GM18508 (cell line): ENCODE measurements at regions not wholly inside any gene's neighbourhood (a gene's known extent, or its start where the extent isn't known, plus 50 kb on each side); places are given as distances from the start of the nearest gene placed in this dataset.
"Not testable (repeated sequence)": the region's sequence is repeated elsewhere in the genome, so short reads cannot be mapped to it uniquely, and the experiment has no call there.

ENCODE experiments used
- ATAC-seq: cut with Tn5 transposase; IDR thresholded peaks from one replicate; pipeline ENCODE4 v1.9.1; 2021; ENCODE audit warnings: moderate number of reproducible peaks; ENCODE audit not compliant: insufficient read depth, unreplicated experiment

DNA sequence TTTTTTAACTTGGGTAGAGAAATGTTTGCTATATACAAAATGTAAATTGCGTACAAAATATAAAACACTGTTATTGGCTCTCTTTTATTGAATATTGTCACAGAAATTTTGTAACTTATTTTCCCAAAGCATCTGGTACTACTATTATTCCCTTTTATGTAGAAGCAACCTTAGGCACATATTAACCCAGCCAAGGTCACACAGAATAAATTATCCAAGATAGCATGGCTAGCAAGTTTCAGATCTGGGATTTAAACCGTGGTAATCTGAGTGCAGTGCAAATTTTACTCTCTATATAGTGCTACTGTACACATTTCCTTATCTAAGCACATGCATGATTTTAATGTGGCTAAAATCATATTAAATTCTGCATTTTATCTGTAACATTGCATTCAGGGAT lies 1190.5 kb upstream of the LRRTM3 start:
- ATAC-seq = no peak

DNA sequence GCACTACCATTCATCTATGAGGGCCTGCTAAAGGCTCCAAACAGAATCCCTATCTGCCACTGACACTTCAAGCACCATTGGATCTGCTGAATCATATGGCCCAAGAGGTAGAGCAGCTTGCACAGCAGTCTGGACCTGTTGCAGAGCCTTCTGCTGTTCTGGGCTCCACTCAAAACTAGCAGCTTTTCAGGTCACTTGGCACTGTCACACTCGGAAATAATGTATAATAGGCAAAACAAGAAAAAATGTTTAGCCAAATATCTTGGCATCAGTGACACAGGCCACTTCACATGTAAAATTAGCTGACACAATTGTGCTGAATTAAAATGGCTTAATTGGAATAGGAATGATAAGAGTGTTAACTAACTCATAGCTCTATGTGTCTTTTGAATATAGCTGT lies 1182.9 kb upstream of the LRRTM3 start:
- ATAC-seq = no peak

DNA sequence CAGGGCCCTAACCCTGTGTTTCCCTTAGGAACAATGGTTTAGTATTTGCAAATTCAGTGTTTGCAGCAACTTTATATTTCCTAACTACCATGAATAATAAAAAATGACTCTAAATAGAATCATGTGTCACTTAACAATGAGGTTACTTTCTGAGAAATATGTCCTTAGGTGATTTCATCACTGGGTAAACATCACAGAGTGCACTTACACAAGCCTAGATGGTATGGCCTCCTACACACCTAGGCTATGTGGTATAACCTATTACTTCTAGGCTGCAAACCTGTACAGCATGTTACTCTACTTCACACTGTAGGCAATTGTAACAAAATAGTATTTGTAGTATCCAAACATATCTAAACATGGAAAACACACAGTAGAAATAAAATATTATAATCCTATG lies 1174.6 kb upstream of the LRRTM3 start:
- ATAC-seq = no peak

DNA sequence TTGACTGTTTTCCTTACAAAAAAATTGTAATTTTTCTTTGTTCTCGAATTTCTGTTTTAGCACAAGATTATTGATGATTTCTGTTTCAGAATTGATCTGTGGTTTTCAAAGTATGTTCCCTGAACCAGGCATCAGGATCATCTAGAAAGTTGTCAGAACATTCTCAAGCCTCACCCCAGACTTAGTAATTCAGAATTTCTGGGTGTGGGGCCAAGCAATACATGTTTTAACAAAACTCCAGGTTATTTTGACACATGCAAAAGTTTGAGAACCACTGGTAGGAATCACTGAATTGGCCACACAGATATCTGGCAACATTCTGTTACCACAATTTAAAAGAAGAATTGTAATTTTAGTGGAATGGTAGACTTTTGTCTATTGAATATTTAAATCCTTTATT lies 1173.9 kb upstream of the LRRTM3 start:
- ATAC-seq = no peak

DNA sequence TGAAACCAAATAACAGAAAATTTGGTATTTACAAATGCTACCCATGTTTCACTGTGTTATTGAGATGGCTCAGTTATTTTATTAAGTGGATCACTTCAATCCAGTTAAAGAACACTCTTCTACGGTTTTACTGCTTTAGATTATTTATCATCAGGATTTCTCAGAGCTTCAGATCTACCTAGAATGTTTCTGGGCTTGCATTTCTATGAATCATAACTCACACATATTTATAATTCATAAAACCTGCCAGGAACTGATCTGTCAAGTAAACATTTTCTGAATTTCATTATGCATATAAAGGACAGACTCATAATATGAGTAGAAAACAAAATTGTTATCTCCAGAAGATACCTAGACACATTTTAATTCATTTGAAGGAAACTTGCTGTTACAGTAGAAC lies 1172.3 kb upstream of the LRRTM3 start:
- ATAC-seq = no peak

DNA sequence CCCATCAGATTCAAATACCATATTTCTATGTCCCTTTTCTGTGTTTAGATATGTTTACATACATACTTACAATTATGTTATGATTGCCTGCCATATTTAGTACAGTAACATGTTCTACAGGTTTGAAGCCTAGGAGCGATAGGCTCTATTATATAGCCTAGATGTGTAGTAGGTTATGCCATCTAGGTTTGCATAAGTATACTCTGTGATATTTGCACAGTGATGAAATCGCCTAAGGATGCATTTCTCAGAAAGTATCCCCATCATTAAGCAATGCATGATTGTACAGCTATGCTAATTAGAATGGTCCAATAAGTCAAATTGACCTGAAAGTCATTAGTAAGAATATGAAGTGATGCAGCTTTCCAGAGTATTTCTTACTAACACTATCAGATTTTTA lies 1171.7 kb upstream of the LRRTM3 start:
- no peak for ATAC-seq

DNA sequence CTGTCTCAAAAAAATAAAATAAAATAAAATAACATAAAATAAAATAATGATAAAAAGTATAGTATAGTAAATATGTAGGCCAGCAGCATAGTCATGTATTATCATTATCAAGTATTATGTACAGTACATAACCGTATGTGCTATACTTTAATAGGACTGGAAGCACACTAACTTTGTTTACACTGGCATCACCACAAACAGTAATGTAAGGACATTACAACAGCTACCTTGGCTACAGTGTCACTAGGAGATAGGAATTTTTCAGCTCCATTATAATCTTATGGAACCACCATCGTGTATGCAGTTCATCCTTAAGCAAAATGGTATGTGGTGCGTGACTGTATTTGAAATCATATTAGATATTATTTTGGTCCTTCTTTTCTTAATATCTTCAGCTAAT lies 1163.5 kb upstream of the LRRTM3 start:
- ATAC-seq = no peak

DNA sequence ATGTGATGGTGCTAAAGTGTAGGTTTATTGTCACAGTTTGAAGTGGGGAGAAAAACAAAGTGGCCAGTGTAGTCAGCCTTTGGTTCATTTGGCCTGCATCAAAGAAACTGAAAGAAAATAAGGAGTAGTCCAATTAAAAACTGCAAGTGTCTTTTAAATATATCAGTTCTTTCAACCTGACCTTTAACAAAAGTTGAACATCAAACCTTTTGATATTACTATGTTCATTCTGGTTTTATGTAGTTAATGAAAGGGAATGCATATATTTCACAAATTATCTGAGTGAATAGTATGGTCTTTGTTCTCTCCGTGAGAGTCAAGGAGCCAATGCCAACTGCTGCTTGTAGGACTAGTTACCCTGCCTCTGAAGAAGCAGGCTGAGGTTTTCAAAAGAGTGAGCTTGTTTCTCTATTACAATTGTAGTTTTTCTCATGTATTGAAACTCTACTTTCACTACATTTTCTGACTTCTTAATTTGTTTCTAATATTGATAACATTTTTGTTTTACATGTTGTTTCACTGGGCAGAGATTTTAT lies 1160.8 kb upstream of the LRRTM3 start:
- no peak for ATAC-seq

DNA sequence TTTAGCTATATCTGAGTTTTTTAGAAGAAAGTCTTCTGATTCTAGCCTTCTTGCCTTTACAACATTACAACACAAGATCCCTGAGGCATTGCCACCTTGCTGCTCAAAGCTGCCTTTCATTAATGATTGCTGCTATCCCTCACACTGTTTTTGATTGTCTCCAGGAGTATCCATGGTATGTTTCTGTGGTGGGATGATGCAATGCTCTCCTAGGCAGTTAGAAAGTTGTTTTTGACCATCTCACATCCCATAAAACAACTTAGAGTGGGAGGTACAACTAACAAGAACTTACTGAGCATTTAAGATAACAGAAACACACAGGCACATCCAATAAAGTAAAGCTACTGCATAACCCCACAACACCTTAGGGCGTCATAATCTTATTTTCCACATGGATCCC lies 1156.0 kb upstream of the LRRTM3 start:
- no peak for ATAC-seq

DNA sequence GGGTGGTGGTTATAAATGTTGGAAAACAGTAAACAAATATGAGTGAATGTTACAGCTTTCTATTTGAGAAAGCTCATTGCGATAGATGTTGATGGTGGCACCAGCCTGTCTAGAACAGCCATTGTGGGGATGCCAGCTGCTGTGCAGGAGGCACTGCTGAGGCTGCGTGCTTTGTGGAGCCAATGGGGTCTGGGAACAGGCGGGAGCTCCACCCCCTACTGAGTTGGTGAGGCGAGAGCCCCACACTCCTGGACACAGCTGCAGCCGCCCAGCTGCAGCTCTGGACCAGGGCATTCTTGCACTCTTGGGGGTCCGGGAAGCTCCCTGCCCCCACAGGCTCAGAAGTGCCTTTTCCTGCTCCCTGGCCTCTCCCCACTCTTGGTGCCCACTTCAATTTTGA lies 1147.1 kb upstream of the LRRTM3 start:
- no peak for ATAC-seq

DNA sequence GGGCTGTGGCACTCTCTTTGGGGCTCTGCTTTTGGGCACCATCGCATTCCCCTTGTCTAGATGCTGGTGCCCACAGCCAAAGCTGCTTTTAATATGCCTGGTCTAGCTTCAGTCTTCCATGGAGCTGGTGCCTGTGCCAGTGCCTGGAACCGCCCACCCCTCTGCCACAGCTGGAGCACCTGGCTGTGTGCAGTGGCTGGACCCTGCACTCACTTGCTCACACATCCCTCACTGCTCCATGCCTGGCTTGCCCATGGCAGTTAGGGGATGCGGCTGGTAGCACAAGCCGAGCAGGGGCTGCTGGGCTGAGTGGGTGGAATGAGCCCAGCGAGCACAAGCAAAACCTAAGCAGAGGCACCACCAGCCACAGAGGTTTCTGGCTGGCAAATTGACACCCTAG lies 1145.9 kb upstream of the LRRTM3 start:
- ATAC-seq = no peak

DNA sequence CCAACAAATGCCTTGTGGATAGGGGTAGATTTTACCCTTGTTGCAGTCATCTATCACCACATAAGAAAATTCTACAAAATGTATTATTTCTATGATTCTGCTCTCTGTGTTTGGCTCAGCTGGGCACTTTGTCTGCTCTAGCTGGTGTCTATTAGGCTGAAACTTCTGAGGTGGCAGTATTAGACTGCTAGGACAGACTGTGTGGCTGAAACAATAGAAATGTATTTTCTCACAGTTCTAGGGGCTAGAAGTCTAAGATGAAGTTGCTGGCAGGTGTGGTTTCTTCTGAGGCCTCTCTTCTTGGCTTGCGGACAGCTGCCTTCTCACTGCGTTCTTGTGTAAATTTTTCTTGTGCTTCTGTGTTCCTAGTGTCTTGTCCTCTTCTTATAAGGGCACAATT lies 1139.6 kb upstream of the LRRTM3 start:
- ATAC-seq = no peak

DNA sequence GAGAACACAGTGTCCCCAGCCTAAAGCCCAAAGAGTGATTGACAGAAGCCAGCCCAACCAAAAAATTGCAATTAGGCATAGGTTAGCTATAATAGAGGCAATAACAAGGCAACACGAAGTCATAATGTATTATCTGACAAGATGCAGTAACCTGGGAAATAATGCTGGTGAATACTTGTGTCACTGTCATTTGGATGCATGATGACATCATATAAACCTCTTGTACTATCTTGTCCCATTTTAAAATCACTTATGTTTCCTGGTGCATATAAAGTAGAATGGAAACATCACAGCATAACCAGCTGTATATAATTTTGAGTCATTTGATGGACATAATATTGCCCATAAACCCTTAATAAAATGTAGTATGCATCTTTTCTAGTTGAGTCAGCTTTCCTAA lies 1138.3 kb upstream of the LRRTM3 start:
- ATAC-seq = no peak

DNA sequence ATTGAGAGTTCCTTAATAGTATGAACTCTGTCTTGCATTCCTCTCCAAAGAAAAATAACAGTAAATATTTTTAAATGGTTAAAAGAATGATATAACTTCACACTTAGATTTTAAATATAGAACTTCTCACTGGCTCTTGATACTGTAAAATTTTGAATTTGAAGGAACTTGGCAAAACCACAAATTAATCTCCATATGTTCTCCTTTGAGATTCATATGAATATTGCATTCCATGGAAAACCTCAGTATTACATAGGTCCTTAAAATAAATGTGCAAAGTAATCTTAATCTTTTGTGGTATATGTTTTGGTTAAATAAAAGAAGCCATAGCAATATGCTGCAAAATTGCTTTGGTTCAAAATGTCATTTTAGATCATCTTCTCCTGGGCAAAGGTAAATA lies 1137.6 kb upstream of the LRRTM3 start:
- ATAC-seq = no peak

DNA sequence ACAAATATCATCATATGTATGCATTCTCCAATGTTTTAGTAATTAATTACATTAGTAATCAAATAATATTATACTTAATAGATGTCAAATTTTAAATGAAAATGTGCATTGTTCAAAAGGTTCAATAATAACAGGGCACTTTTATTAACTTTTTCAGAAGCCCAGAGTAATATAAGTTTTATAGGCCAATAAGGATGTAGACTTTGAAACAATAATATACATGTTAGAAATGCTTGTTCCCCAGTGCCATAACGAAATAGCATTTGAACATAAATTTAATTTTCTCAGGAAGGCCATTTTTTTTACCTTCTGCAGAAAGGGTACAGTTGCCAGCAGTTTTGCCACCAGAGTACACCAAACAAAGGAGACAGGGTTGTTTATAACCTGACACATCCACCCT lies 1133.9 kb upstream of the LRRTM3 start:
- ATAC-seq = no peak

DNA sequence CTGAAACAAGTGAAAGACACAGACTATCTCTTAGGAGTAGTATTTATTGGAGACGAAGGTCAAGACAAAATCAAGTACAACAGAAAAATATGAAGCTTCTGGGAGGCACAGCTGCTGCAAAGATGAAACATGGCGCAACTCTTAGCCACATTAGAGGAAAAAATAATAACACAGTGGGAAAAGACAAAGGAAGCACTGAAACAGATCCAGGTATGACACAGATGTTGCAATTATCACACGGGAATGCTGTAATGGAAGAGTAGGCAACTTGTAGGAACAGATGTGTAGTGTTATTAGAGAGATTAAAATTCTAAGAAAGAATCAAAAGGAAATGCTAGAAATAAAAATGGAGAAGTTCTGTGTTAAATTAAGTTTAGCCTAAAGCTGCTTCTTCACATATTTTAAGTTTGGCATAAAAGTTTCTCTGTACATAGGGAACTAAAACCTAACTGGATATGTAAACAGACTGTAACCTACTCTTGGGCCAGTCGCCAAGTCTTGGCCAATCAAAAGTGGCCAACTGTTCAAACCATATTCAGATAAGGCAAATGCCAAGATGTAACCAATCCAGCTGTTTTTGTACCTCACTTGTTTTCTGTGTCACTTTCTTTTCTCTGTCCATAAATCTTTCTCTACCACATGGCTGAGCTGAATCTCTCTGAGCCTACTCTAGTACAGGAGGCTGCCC lies 1132.0 kb upstream of the LRRTM3 start:
- ATAC-seq = no peak

DNA sequence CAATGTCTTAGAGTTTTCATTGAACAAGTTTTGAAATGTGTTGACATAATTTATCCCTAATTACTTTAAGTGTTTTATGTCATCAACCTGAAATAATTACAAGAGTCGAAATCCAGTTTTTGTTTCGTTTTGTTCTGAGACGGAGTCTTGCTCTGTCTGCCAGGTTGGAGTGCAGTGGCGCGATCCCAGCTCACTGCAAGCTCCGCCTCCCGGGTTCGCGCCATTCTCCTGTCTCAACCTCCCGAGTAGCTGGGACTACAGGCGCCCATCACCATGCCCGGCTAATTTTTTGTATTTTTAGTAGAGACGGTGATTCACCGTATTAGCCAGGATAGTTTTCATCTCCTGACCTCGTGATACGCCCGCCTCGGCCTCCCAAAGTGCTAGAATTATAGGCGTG lies 1131.0 kb upstream of the LRRTM3 start:
- ATAC-seq = not testable (repeated sequence)

DNA sequence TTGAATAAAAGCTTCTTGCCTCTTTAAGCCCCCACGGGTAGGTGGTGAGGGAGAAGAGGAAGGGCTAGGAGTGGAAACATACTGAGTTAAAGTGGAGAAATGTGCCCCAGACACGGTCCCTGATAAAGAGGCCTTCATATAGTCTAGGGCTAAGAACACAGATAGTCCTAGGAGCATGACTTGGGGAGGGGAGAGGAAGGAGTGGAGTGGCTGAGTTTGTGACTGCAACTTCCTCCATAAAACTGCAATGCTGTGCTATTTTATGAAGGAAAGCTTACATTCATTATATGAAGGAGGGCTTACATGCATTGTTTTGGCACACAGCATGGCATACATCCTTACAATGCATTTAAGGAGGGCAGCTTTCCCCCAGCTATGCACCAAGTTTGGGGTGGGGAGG lies 1129.4 kb upstream of the LRRTM3 start:
- no peak for ATAC-seq

DNA sequence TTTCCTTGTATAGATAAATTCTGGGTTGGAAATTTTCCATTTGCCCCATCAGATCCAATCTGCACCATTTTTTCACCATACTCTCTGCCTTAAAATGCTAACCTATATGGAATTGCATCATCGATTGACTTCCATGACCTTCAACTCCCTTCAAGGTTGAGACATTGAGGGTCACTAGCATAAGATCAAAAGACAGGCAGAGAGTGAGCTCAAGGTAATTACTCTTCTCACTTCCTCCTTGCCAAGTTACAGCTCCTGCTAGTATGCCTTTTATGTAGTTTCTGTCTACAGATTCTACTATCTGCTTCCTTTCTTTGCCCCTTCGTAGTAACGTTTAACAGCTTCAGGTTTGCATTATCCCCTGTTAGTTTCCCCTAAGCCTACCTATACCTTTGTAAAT lies 1127.7 kb upstream of the LRRTM3 start:
- ATAC-seq = no peak

DNA sequence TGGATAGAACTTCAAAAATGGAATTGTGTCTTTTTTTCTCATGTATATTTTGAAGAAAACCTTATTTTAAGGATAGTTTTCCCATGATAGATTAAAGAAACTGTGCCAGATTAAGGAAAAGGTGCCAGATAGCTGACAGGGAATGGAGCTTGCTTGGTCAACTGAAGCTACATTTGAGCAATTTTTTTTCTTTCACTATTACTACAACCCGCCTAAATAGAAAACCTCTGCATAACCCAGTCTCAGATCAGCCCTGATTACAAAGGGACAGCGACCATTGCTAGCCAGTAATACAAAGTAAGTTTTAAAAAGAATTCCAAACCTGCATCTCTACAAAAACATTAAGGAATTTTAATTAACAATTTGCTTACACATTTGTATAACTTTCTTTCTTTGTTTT lies 1123.4 kb upstream of the LRRTM3 start:
- no peak for ATAC-seq

DNA sequence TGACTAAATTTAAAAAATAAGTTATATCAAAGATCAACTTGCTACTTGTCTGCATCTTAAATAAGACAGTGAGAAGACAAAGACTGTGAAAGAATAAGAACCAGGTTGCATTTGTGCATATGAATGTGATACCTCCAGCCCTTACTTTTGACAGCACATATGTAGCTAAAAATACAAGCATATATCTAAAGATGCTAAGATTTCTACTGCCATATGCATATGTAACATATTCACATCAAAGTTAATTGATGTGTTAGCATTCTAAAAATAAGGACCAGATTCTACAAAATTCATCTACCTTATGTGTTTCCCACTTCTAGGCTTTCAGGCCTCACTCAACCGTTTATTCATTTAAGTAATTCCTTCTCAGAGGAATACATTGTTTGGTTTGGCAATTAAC lies 1120.3 kb upstream of the LRRTM3 start:
- ATAC-seq = no peak

DNA sequence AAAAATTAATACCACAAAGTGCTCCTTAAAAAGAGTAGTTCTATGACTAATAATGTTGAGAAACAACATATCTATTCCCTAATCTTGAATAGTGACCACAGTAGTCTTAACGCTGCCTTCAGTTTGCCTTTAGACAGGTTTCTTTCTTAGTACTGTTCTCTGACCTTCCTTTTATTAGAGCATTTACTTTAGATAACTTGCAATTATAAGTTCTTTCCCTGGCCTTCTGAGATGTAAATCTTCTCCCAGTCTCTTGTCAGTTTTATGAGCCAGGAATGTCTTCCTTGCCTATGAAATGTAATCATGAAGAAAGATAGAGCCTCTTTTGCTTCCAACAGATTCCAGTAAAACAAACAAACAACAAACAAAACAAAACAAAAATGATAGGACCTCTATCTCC lies 1119.8 kb upstream of the LRRTM3 start:
- no peak for ATAC-seq
